ENCODE measurements at regions not wholly inside any gene's neighbourhood (a gene's known extent, or its start where the extent isn't known, plus 50 kb on each side); places are given as distances from the start of the nearest gene placed in this dataset.

DNA sequence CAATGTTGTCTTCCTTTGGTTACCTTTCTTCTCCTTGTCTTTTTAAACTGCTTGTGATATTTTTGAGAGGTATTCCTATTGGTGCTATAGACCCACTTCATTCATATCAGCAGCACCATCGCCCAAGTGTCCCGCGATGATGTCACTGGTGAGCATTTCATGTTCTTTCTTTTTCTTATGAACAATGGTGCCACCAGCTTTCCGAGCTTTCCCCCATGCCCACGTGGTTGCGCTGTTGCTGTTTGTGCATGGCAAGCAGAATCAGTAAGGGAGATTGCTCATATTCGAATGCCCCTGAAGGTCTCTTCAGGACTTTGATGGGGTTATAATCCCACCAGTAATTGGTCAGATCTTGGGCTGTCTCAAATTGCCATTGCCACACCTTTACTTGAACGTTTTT lies 221.6 kb upstream of the USP9Y start:
- no peaks in the 10 kb centered on the region for H3K36me3 ChIP-seq (ENCODE audit: insufficient read depth, low read length)
- H3K79me2 ChIP-seq (ENCODE audit: insufficient read depth, low read length): no peaks in the 10 kb centered on the region
- TF ChIP-seq, protein P1, sequence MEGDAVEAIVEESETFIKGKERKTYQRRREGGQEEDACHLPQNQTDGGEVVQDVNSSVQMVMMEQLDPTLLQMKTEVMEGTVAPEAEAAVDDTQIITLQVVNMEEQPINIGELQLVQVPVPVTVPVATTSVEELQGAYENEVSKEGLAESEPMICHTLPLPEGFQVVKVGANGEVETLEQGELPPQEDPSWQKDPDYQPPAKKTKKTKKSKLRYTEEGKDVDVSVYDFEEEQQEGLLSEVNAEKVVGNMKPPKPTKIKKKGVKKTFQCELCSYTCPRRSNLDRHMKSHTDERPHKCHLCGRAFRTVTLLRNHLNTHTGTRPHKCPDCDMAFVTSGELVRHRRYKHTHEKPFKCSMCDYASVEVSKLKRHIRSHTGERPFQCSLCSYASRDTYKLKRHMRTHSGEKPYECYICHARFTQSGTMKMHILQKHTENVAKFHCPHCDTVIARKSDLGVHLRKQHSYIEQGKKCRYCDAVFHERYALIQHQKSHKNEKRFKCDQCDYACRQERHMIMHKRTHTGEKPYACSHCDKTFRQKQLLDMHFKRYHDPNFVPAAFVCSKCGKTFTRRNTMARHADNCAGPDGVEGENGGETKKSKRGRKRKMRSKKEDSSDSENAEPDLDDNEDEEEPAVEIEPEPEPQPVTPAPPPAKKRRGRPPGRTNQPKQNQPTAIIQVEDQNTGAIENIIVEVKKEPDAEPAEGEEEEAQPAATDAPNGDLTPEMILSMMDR (IDR thresholded peaks at IDR 0.05; ENCODE audit: borderline replicate concordance, extremely low read depth, low read length, poor library complexity, severe bottlenecking): no peak
- no peak for TF ChIP-seq EZH2 (IDR thresholded peaks at IDR 0.05; ENCODE audit: borderline replicate concordance, low read depth, low read length, severe bottlenecking)
- H3K4me1 ChIP-seq (ENCODE audit: insufficient read depth, low read length): peaks cover 3% of the 10 kb centered on the region; the same call in 1 of the 2 replicates
- no peak overlapping the region for H3K4me3 ChIP-seq (ENCODE audit: low read depth in 1 of 2, low read length in 2 of 2)
- no peak overlapping the region for H2AFZ ChIP-seq (ENCODE audit: low read depth, low read length)
- no peaks in the 10 kb centered on the region for H3K9me3 ChIP-seq (ENCODE audit: insufficient read depth, low read length, severe bottlenecking)
- no peak overlapping the region for H3K4me2 ChIP-seq (ENCODE audit: insufficient read depth, low read length)
- H3K27me3 ChIP-seq (ENCODE audit: insufficient read depth, low read length, poor library complexity): no peaks in the 10 kb centered on the region
- ATAC-seq (ENCODE audit: insufficient read depth, low read depth): no peak
- no peak overlapping the region for H3K27ac ChIP-seq (ENCODE audit: low read length)
- H4K20me1 ChIP-seq (ENCODE audit: insufficient read depth, low read length): no peaks in the 10 kb centered on the region
- no peak overlapping the region for H3K9ac ChIP-seq (ENCODE audit: low read depth, low read length)
- DNase-seq: peak; percentile 5

DNA sequence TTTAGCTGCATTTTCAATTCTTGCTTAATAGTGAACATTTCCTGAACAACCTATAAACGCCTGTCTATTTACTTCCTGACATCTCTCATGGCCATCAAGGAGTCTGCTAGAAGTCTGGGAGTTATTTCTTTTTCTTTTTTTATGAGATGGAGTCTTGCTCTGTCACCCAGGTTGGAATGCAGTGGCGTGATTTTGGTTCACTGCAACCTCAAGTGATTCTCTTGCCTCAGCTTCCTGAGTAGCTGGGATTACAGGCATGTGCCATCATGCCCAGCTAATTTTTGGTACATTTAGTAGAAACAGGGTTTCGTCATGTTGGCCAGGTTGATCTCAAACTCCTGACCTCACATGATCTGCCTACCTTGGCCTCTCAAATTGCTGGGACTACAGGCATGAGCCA lies 217.6 kb upstream of the USP9Y start:
- ATAC-seq (ENCODE audit: insufficient read depth, low read depth) (no peak), DNase-seq (no peak)
- Histone ChIP-seq H3K27ac (ENCODE audit: low read length) (no peak overlapping the region), H3K27me3 (ENCODE audit: insufficient read depth, low read length, poor library complexity) (no peaks in the 10 kb centered on the region), H3K36me3 (ENCODE audit: insufficient read depth, low read length) (no peaks in the 10 kb centered on the region), H2AFZ (ENCODE audit: low read depth, low read length) (no peak overlapping the region), H4K20me1 (ENCODE audit: insufficient read depth, low read length) (no peaks in the 10 kb centered on the region), H3K9ac (ENCODE audit: low read depth, low read length) (no peak overlapping the region), H3K4me2 (ENCODE audit: insufficient read depth, low read length) (no peak overlapping the region), H3K4me3 (ENCODE audit: low read depth in 1 of 2, low read length in 2 of 2) (no peak overlapping the region), H3K4me1 (ENCODE audit: insufficient read depth, low read length) (peaks cover 3% of the 10 kb centered on the region; the same call in 1 of the 2 replicates), H3K79me2 (ENCODE audit: insufficient read depth, low read length) (no peaks in the 10 kb centered on the region), H3K9me3 (ENCODE audit: insufficient read depth, low read length, severe bottlenecking) (no peaks in the 10 kb centered on the region)
- TF ChIP-seq, protein P1 (IDR thresholded peaks at IDR 0.05; ENCODE audit: borderline replicate concordance, extremely low read depth, low read length, poor library complexity, severe bottlenecking): no peak
- no peak for TF ChIP-seq EZH2 (IDR thresholded peaks at IDR 0.05; ENCODE audit: borderline replicate concordance, low read depth, low read length, severe bottlenecking)

DNA sequence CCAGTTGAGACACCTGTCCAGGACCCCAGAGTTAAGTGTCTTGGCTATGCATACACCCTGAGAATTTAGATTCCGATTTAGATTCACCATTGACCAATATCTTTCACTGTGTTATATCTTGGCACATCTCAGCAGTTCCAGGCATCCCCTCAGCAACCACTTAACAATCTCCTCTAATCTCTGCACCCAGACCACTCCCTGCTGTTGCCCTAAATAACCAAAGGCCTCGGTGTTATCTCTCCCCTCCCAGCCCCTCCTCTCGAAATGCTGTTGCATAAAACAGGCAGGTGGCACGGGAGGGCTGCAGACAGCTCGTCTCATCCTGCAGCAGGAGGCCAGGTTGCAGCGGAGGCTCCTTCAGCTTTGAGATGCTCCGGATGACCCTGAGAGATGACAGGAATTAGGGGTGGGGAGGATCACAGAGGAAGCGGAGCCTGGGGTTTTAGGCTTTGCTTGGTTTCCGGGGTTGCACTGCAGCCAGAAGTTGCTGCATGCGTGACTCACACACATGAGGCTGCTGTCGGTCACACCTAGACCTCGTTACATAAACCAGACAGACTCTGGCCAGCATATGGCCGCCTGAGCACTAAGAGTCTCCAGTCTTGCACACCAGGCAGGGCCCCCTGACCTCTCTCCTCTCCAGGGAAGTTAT lies 210.3 kb upstream of the USP9Y start:
- Histone ChIP-seq H2AFZ (ENCODE audit: low read depth, low read length) (no peak overlapping the region), H3K9me3 (ENCODE audit: insufficient read depth, low read length, severe bottlenecking) (no peaks in the 10 kb centered on the region), H3K9ac (ENCODE audit: low read depth, low read length) (no peak overlapping the region), H3K36me3 (ENCODE audit: insufficient read depth, low read length) (no peaks in the 10 kb centered on the region), H3K79me2 (ENCODE audit: insufficient read depth, low read length) (no peaks in the 10 kb centered on the region), H3K27me3 (ENCODE audit: insufficient read depth, low read length, poor library complexity) (no peaks in the 10 kb centered on the region), H3K4me1 (ENCODE audit: insufficient read depth, low read length) (no peaks in the 10 kb centered on the region), H4K20me1 (ENCODE audit: insufficient read depth, low read length) (no peaks in the 10 kb centered on the region), H3K4me2 (ENCODE audit: insufficient read depth, low read length) (no peak overlapping the region), H3K27ac (ENCODE audit: low read length) (no peak overlapping the region), H3K4me3 (ENCODE audit: low read depth in 1 of 2, low read length in 2 of 2) (no peak overlapping the region)
- no peak for DNase-seq
- no peak for TF ChIP-seq EZH2 (IDR thresholded peaks at IDR 0.05; ENCODE audit: borderline replicate concordance, low read depth, low read length, severe bottlenecking)
- TF ChIP-seq, protein P1 (IDR thresholded peaks at IDR 0.05; ENCODE audit: borderline replicate concordance, extremely low read depth, low read length, poor library complexity, severe bottlenecking): no peak
- no peak for ATAC-seq (ENCODE audit: insufficient read depth, low read depth)
